ENCODE measurements at regions not wholly inside any gene's neighbourhood (a gene's known extent, or its start where the extent isn't known, plus 50 kb on each side); places are given as distances from the start of the nearest gene placed in this dataset.

GRCh38 chr14:71491931-71492330 lies 440.3 kb upstream of the RGS6 start:
- DNase-seq (ENCODE audit: unreplicated experiment), result no peak
- H3K27ac Mint-ChIP-seq (ENCODE audit: low read depth, unreplicated experiment), result no peak overlapping the region
- no peaks in the 10 kb centered on the region for H3K9me3 Mint-ChIP-seq (ENCODE audit: unreplicated experiment)
- no peaks in the 10 kb centered on the region for H3K27me3 Mint-ChIP-seq (ENCODE audit: insufficient read depth, unreplicated experiment)
- ChIA-PET CTCF (interaction anchor here (0.7 kb wide), 1 partner anchor 35 kb away, joined by 3 read pairs; no protein-coding TSS in a partner anchor), POLR2A (interaction anchor here (0.6 kb wide), 1 partner anchor 53 kb away, joined by 3 read pairs; no protein-coding TSS in a partner anchor)
- H3K4me3 Mint-ChIP-seq (ENCODE audit: unreplicated experiment), result no peak overlapping the region
- intact Hi-C loops (cut with micrococcal nuclease), result no loop called here
- no TSS peak for BruUV-seq (replicated peaks)
- no peaks in the 10 kb centered on the region for H3K36me3 Mint-ChIP-seq (ENCODE audit: insufficient read depth, unreplicated experiment)
- TF ChIP-seq CTCF (IDR thresholded peaks at IDR 0.05; ENCODE audit: unreplicated experiment), result no peak
- no peaks in the 10 kb centered on the region for H3K4me1 Mint-ChIP-seq (ENCODE audit: insufficient read depth, unreplicated experiment)

DNA sequence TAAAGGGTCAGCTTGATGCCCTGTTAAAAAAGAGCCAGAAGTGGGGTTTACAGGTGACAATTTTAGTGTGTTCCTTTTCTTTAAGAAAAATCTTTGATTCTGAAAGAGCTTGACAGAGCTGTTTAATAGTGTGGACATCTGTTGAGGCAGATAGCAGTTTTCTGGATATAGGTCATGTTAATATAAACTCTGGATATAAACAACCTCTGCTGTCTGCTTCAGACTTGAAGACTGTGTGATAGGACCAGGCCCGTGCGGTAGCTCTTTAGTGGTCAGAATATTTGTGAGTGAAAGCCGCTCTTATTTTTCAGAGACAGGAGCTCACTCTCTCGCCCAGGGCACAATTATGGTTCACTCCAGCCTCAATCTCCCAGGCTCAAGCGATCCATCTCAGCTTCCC lies 439.9 kb upstream of the RGS6 start:
- ChIA-PET POLR2A (interaction anchor here (0.6 kb wide), 1 partner anchor 54 kb away, joined by 3 read pairs; no protein-coding TSS in a partner anchor), CTCF (interaction anchor here (0.6 to 0.7 kb wide), 2 partner anchors 35 to 363 kb away, joined by 3 read pairs; no protein-coding TSS in a partner anchor)
- TF ChIP-seq CTCF (IDR thresholded peaks at IDR 0.05; ENCODE audit: unreplicated experiment), result no peak

GRCh38 chr14:71497645-71498086 lies 434.6 kb upstream of the RGS6 start:
- peak; percentile 39 for DNase-seq (ENCODE audit: unreplicated experiment)
- peak overlapping the region; percentile 4 for H3K27ac Mint-ChIP-seq (ENCODE audit: low read depth, unreplicated experiment)
- CTCF ChIA-PET, result interaction anchor here (1.5 kb wide), 1 partner anchor 12 kb away, joined by 4 read pairs; no protein-coding TSS in a partner anchor

More for the DNA sequence above, 439.9 kb upstream of the RGS6 start:
- Mint-ChIP-seq H3K27ac (ENCODE audit: low read depth, unreplicated experiment) (no peak overlapping the region), H3K4me3 (ENCODE audit: unreplicated experiment) (no peak overlapping the region), H3K4me1 (ENCODE audit: insufficient read depth, unreplicated experiment) (peaks cover 2% of the 10 kb centered on the region), H3K27me3 (ENCODE audit: insufficient read depth, unreplicated experiment) (no peaks in the 10 kb centered on the region), H3K36me3 (ENCODE audit: insufficient read depth, unreplicated experiment) (no peaks in the 10 kb centered on the region), H3K9me3 (ENCODE audit: unreplicated experiment) (no peaks in the 10 kb centered on the region)
- no TSS peak for BruUV-seq (replicated peaks)
- intact Hi-C loops (cut with micrococcal nuclease), result no loop called here
- no peak for DNase-seq (ENCODE audit: unreplicated experiment)

DNA sequence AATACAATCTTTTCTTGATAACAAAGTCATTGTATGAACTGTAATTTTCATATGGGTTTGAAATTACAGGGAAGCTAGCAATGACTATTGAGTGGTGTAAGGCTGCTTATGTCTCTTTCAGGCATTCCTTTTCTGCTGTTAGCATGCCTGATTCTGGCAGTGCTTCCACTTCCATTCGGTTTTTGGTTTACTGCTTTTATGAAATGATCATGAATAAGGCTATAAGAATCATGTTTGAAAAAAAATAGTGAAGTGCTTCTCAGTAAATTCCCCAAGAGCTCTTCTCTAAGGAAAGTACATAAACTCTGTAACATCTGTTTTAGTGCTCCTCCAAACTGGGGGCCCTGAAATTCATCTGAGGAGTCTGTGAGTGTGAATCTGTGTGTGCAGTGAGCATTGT lies 434.0 kb upstream of the RGS6 start:
- H3K27me3 Mint-ChIP-seq (ENCODE audit: insufficient read depth, unreplicated experiment), result no peaks in the 10 kb centered on the region
- H3K4me1 Mint-ChIP-seq (ENCODE audit: insufficient read depth, unreplicated experiment), result peaks cover 21% of the 10 kb centered on the region
- no TSS peak for BruUV-seq (replicated peaks)
- CTCF ChIA-PET, result interaction anchor here (0.6 to 1.5 kb wide), 2 partner anchors 12 to 283 kb away, joined by 3 to 4 read pairs; no protein-coding TSS in a partner anchor
- no peak for TF ChIP-seq CTCF (IDR thresholded peaks at IDR 0.05; ENCODE audit: unreplicated experiment)
- no peaks in the 10 kb centered on the region for H3K9me3 Mint-ChIP-seq (ENCODE audit: unreplicated experiment)
- DNase-seq (ENCODE audit: unreplicated experiment), result no peak
- H3K36me3 Mint-ChIP-seq (ENCODE audit: insufficient read depth, unreplicated experiment), result no peaks in the 10 kb centered on the region
- intact Hi-C loops (cut with micrococcal nuclease), result no loop called here
- H3K4me3 Mint-ChIP-seq (ENCODE audit: unreplicated experiment), result no peak overlapping the region
- POLR2A ChIA-PET, result interaction anchor here (0.8 to 2.2 kb wide), 5 partner anchors 11 to 133 kb away, joined by 3 to 11 read pairs (median 4); no protein-coding TSS in a partner anchor
- H3K27ac Mint-ChIP-seq (ENCODE audit: low read depth, unreplicated experiment), result peak overlapping the region; percentile 4

More at GRCh38 chr14:71497645-71498086, 434.6 kb upstream of the RGS6 start:
- H3K27me3 Mint-ChIP-seq (ENCODE audit: insufficient read depth, unreplicated experiment), result no peaks in the 10 kb centered on the region
- intact Hi-C loops (cut with micrococcal nuclease), result no loop called here
- no peak overlapping the region for H3K4me3 Mint-ChIP-seq (ENCODE audit: unreplicated experiment)
- POLR2A ChIA-PET, result interaction anchor here (0.6 to 2.2 kb wide), 4 partner anchors 11 to 124 kb away, joined by 3 to 11 read pairs (median 4); no protein-coding TSS in a partner anchor
- no peak for TF ChIP-seq CTCF (IDR thresholded peaks at IDR 0.05; ENCODE audit: unreplicated experiment)
- no TSS peak for BruUV-seq (replicated peaks)
- H3K9me3 Mint-ChIP-seq (ENCODE audit: unreplicated experiment), result no peaks in the 10 kb centered on the region
- H3K4me1 Mint-ChIP-seq (ENCODE audit: insufficient read depth, unreplicated experiment), result peaks cover 16% of the 10 kb centered on the region
- H3K36me3 Mint-ChIP-seq (ENCODE audit: insufficient read depth, unreplicated experiment), result no peaks in the 10 kb centered on the region

Data from MCF 10A (cell line).